CD4-positive, alpha-beta T cell treated with Interleukin-6 for 4 hours (primary cell): ENCODE measurements at regions not wholly inside any gene's neighbourhood (a gene's known extent, or its start where the extent isn't known, plus 50 kb on each side); places are given as distances from the start of the nearest gene placed in this dataset.

Experiments used
- DNase-seq: peaks from one replicate; pipeline ENCODE4 v3.0.0-alpha.2; 2020; ENCODE audit warnings: mixed read lengths

DNA sequence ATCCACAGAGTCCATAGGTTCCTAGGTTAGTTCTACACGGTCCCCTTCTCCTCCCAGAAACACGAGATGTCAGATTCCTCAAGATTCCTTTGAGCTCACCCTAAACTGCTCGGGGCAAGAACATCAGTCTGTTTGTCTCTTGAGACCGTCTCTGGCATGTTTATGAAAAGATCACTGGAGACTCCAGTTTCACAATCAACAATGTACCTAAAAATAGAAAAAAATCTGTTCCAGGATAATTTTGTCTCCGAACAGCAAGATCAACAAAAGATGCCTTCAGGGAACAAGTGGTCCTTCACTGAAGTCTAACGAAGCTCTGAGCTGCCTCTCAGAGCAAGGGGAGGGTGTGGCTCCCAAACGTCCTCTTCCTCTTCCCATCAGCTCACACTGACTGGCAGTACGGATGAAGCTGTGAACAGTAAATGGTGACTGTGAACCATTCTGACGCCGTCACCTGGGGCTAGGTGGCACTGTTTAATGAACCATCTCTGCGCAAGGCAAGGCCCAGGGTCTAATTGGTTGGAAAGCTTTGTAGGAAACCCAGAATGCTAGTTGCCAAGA lies 156.2 kb upstream of the LYZL1 start:
- no peak for DNase-seq

DNA sequence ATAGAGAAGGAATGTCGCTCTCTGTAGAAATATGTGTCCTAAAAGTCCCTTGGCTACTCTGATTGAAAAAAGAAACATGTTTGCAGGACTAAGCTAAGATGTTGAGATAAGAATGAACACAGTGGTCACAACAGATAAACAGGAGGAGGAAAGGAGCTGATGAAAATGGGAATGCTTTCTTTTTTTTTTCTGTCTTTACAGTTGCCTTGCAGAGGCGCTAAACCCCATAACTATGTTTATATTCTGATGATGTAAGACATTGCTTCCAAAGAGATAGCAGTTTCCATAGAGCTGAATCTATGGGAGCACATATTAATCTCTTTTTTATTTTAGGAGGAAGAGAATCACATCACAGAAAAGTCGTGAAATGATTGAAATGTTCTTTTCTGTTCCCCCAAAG lies 153.5 kb upstream of the LYZL1 start:
- no peak for DNase-seq

DNA sequence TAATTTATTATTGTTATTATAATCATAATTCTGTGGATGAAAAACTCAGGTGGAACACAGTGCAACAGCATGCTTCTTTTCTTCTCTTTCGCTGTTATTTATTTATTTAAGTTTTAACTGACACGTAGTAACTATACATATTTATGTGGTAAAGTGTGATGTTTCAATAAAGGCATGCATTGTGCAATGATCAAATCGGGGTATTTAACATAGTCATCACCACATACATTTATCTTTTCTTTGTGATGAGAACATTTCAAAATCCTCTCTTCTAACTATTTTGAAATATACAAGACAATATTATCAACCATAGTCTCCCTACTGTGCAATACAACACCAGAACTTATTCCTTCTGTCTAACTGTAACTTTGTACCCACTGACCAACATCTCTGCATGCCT lies 152.5 kb upstream of the LYZL1 start:
- DNase-seq = no peak

GRCh38 chr10:29140151-29140550 lies 148.7 kb upstream of the LYZL1 start:
- no peak for DNase-seq

DNA sequence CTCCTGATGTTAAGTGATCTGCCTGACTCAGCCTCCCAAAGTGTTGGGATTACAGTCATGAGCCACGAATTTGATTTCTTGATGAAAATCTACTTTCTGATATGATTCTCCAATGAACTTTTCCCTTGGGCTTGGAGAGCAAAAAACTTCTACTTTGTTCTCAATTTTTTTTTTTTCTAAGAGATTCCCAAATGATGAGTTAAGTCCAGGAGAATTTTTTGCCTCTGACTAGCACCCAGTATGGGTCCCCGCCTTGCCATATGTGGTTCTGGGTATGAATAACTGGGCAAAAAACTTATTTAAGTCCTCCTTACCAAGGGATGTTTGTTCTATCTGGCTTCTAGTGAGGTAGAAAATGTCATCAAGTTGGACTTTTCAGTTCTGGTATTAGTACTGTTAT lies 147.9 kb upstream of the LYZL1 start:
- no peak for DNase-seq

GRCh38 chr10:29141761-29142160 lies 147.1 kb upstream of the LYZL1 start:
- no peak for DNase-seq

- no peak for DNase-seq
Observed at GRCh38 chr10:29142516-29143314, 146.2 kb upstream of the LYZL1 start.

DNA sequence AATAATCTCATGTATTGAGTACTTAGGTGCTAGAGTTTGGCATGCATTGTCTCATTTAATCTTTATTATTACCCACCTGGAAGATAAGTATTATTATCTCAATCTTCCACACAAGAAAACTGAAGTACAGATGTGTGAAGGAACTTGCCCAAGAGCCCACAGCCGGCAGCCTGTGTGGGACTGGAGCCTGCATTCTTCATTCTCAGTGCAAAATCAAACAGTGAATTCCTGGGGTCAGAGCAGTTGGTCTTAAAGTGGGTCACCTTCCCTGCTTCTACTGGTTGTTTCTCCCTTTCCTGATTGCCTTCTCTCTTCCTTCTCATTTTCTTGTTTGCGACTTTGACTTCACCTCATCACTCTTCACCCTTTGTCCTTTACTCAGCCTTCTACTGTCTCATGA lies 144.7 kb upstream of the LYZL1 start:
- DNase-seq = no peak

DNA sequence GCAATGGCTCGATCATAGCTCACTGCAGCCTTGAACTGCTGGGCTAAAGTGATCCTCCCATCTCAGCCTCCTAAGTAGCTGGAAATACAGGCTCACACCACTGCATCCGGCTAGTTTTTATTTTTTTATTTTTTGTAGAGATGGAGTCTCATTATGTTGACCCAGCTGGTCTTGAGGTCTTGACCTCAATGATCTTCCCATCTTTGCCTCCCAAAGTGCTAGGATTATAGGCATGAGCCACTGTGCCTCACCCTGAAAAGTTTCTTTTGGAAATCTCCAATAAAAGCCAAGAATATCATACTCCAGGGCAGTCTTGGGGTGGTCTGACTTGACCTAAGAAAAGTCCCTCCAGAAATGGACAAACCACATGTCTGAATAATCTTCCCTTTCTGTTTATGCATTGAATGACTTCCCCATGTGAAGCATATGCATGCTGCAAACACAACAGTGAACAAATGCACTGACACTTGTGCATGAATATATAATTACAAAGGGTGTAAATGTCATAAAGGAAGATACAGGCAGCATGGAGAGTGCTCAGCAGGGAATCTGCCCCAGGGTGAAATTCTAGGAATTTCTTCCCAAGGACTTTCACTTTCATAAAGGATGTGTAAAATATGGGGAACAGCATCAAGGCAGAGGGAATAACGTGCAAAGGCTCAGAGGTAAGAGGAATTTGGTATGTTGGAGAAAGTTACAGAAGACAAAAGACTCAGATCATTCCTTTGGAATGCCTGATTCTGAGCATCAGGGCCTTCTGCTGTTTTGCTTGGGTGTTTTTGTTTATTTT lies 142.4 kb upstream of the LYZL1 start:
- DNase-seq = no peak

- DNase-seq = no peak
Observed at GRCh38 chr10:29150010-29150409, 138.9 kb upstream of the LYZL1 start.

- DNase-seq = no peak
Observed at GRCh38 chr10:29151005-29151404, 137.9 kb upstream of the LYZL1 start.

- DNase-seq = no peak
Observed at GRCh38 chr10:29157321-29157720, 131.5 kb upstream of the LYZL1 start.

DNA sequence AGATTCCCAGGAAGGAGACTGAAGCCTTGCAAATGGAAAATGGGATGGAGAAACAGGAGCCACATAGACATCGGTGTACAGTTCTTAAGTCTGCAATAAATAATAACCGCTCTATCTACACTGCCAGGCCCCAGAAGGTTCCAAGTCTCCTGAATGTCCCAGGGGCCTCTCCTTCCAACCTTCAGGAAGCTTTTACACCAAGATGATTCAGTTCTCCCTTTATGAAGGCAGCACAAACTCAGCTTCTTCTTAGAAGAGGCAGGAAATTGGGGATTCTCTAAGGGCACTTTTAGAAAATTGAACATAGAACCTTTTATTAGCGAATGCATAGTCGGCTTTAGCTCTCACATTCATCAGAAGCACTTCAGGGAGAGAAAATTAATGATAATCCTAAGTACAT lies 130.8 kb upstream of the LYZL1 start:
- no peak for DNase-seq

- DNase-seq = no peak
Observed at GRCh38 chr10:29160150-29160617, 128.7 kb upstream of the LYZL1 start.

GRCh38 chr10:29163746-29164145 lies 125.1 kb upstream of the LYZL1 start:
- DNase-seq = no peak

GRCh38 chr10:29166713-29167112 lies 122.2 kb upstream of the LYZL1 start:
- DNase-seq = no peak

DNA sequence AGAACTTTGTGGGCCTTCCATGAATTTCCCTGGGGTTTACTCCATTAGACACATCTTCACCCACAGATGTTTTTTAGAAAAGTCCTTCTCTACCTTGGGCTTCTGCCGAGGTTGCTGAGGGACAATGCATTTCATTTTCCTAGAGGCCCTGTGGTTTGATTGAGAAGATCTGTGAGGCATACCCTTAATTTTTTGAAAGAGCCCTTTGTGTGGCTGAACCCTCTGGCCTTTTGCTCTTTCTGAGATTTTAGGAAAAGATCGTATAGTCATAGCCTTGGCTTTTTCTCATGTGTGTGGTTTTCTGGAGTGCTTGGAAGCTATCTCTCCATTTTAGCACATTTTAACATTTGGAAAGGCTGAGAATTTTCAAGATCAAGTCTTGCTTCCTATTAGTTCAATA lies 119.8 kb upstream of the LYZL1 start:
- no peak for DNase-seq

DNA sequence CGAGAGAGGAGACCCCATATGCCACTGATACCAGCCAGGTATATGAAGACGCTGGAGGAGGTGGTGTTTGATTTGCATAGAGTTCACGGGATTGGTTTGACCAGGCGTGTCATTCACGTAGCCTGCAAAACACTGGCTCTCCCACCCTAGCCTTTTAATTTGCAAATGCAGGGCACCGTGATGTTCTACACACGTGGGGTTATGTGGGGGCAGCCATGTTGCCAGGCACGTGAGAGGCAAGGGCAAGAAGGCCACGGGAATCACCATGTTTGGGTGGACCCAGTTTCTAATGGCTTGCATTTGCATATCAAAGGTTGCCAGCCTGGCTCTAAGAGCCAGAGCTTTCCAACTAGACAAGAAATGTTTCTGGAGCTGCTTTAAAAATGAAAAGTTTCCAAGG lies 117.2 kb upstream of the LYZL1 start:
- no peak for DNase-seq

DNA sequence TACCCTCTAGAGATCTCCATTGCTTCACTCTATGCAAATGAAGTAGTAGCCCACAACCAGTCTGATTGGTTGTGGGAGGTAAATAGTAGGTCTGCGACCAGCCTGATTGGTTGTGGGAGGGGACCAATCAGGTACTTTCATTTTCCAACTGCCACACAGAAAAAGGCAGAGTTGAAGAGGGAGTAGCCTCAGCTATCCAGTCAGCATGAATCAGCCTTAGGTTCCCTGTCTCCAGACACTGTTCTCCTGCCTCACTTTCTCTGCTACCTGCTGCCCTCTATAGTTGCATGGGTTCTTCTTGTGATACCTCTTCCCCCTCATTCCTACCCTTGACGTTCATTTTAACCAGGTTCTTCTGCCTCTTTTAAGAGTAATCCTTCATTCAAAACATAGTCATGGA lies 114.5 kb upstream of the LYZL1 start:
- DNase-seq = no peak

DNA sequence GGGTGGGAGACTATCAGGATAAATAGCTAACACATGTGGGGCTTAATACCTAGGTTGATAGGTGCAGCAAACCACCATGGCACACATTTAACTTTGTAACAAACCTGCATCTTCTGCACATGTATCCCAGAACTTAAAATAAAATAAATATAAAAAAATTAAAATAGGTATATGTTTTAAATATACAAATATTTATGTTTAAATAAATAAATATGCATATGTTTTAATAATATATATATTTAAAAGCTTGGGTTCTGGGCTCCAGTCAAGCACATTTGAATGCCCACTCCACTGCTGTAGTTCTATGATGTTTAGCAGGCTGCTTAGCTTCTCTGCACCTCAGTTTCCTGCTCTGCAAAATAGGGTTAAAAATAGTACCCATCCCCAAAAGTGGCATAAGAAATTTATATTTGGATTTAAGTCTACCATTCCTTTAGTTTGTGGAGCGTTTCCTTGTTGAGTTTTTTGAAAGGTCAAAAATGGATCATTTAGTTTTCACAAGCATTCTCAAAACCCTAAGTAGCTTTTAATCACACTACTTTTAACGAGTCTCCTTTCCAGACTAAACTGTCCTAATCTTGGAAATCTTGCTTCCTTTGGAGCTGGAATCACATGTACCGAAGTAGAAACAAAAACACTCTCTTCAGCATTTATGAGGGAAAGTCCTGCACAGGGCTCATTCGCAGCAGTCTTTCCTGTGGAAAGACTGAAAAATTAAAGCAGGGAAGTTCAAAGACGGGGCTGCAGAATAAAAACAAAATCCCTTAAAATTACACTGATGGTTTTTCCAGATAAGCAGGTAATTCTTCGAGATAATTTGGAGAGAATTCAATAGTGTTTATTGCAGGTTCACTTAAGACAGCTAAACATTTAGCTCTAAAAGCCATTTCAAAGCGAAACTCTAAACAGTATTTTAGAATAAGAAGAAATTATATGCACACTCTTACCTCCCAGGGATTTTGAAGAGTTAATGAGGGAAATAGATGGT lies 111.7 kb upstream of the LYZL1 start:
- no peak for DNase-seq

- DNase-seq = no peak
Observed at GRCh38 chr10:29181936-29182335, 106.9 kb upstream of the LYZL1 start.

GRCh38 chr10:29183301-29183945 lies 105.4 kb upstream of the LYZL1 start:
- no peak for DNase-seq
